KMS-11 (cell line): ENCODE measurements at regions not wholly inside any gene's neighbourhood (a gene's known extent, or its start where the extent isn't known, plus 50 kb on each side); places are given as distances from the start of the nearest gene placed in this dataset.
"Not testable (repeated sequence)": the region's sequence is repeated elsewhere in the genome, so short reads cannot be mapped to it uniquely, and the experiment has no call there.

Experiments
- H2AFZ ChIP-seq: fragments of 200-600 bp; sonication (generic); 2 replicates; pipeline ENCODE4 v1.6.1; 2016; ENCODE audit warnings: antibody characterized with exemption, mixed run types, low read depth
- H3K27ac ChIP-seq: fragments of 200-600 bp; sonication (generic); 2 replicates; pipeline ENCODE4 v1.6.1; 2016; ENCODE audit warnings: mild to moderate bottlenecking, mixed run types
- H3K27me3 ChIP-seq: fragments of 200-600 bp; sonication (generic); 2 replicates; pipeline ENCODE4 v1.6.1; 2017; ENCODE audit warnings: mild to moderate bottlenecking, low read depth, mixed run types, moderate library complexity; ENCODE audit not compliant: insufficient read depth
- H3K36me3 ChIP-seq: fragments of 200-600 bp; sonication (generic); 2 replicates; pipeline ENCODE4 v1.6.1; 2017; ENCODE audit warnings: mild to moderate bottlenecking, mixed run types; ENCODE audit not compliant: insufficient read depth
- H3K4me1 ChIP-seq: fragments of 200-600 bp; sonication (generic); 2 replicates; pipeline ENCODE4 v1.6.1; 2016; ENCODE audit warnings: mild to moderate bottlenecking, low read depth, mixed run types; ENCODE audit not compliant: poor library complexity, severe bottlenecking
- H3K4me2 ChIP-seq: fragments of 200-600 bp; sonication (generic); 2 replicates; pipeline ENCODE4 v1.7.0; 2016; ENCODE audit warnings: mild to moderate bottlenecking, mixed run types
- H3K4me3 ChIP-seq: fragments of 200-600 bp; sonication (generic); IDR thresholded peaks from 2 replicates; pipeline ENCODE4 v1.6.1; 2017; ENCODE audit warnings: low read depth, low read length, mixed read lengths; ENCODE audit not compliant: insufficient read depth
- H3K79me2 ChIP-seq: fragments of 200-600 bp; sonication (generic); 2 replicates; pipeline ENCODE4 v1.6.1; 2016; ENCODE audit warnings: low read depth, mixed run types; ENCODE audit not compliant: insufficient read depth
- H3K9ac ChIP-seq: fragments of 200-600 bp; sonication (generic); 2 replicates; pipeline ENCODE4 v1.6.1; 2016; ENCODE audit warnings: mild to moderate bottlenecking, mixed run types
- H4K20me1 ChIP-seq: fragments of 200-600 bp; sonication (generic); 2 replicates; pipeline ENCODE4 v1.6.1; 2016; ENCODE audit warnings: mild to moderate bottlenecking, mixed run types; ENCODE audit not compliant: insufficient read depth
- CTCF ChIP-seq: fragments of 200-600 bp; sonication (generic); conservative IDR thresholded peaks from 2 replicates; pipeline ENCODE4 v1.6.1; 2017; ENCODE audit warnings: low read depth, mild to moderate bottlenecking, antibody characterized with exemption, low read length, moderate library complexity, mixed read lengths

DNA sequence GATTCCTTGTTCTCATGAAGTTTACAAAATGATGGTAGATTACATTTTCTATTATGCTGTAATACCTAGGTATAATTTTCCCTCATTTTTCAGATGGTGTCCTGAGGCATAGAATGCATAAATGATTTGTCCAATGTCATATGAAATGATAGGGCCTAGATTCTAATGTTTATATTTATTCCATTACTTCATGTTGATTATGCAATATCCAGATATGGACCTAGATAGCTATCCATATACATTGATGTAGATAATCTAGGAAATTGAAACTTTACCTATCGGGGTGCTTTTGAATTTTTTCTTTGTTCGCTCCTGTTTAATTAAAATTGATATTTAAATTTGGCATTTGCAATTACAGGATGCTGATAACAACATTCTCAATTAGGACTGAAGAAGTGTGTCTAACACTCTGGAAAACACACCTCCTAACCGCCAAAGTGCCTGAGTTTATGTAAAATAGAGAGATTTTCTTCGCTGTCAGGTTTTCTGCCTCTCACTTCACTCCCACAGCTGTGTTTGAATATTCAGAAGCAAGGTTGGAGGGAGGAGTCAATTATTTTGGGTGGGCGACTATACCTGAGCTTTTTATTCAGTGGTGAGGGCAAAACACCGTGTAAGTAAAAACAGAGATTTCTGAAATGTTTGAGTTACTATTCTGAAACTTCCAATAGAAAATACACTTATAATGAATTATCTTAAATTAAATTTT, 164.4 kb upstream of the ATP2B1 start:
- no peak for TF ChIP-seq CTCF
- no peaks in the 10 kb centered on the region for H3K27me3 ChIP-seq
- no peaks in the 10 kb centered on the region for H3K36me3 ChIP-seq
- H2AFZ ChIP-seq: no peak overlapping the region
- H3K9ac ChIP-seq: no peak overlapping the region
- no peak overlapping the region for H3K4me2 ChIP-seq
- no peaks in the 10 kb centered on the region for H3K79me2 ChIP-seq
- H3K4me1 ChIP-seq: no peaks in the 10 kb centered on the region
- H3K4me3 ChIP-seq: no peak overlapping the region
- no peak overlapping the region for H3K27ac ChIP-seq
- no peaks in the 10 kb centered on the region for H4K20me1 ChIP-seq

DNA sequence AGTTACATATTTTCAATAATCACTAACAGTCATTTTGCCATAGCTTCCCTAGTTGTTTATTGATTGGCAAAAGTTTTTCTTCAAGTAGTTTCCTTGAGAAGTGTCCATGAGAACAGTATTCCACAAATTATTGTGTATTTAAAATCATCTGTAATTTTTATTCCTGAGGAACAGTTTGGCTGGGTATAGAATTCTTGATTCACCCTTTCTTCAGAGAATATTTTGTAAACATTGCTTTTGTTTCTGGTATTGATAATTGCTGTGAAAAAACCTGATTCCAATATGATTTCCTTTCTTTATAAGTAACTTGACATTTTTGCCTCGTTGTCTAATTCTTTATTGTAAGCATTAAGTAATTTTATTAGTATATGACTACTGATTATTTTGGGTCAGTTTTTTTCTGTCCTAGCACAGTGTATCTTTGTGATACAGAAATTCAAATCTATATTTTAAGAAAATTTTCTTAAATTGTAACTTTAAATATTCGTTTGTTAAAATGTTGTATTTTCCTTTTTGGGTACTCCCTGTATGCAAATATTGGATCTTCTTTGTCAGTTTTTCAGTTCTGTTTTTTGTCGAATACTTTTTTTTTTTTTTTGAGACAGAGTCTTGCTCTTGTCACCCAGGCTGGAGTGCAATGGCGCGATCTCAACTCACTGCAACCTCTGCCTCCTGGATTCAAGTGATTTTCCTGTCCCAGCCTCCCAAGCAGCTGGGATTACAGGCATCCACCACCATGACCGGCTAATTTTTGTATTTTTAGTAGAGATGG, 162.0 kb upstream of the ATP2B1 start:
- no peaks in the 10 kb centered on the region for H3K4me1 ChIP-seq
- H3K36me3 ChIP-seq: no peaks in the 10 kb centered on the region
- H3K9ac ChIP-seq: no peak overlapping the region
- H3K4me3 ChIP-seq: no peak overlapping the region
- no peaks in the 10 kb centered on the region for H4K20me1 ChIP-seq
- H3K27me3 ChIP-seq: no peaks in the 10 kb centered on the region
- no peak overlapping the region for H3K27ac ChIP-seq
- no peak for TF ChIP-seq CTCF
- no peak overlapping the region for H3K4me2 ChIP-seq
- no peak overlapping the region for H2AFZ ChIP-seq
- H3K79me2 ChIP-seq: no peaks in the 10 kb centered on the region

- H3K79me2 ChIP-seq, H3K36me3 ChIP-seq, H3K27me3 ChIP-seq, H2AFZ ChIP-seq, H3K4me1 ChIP-seq, H3K9ac ChIP-seq, H3K27ac ChIP-seq, H4K20me1 ChIP-seq, H3K4me3 ChIP-seq, H3K4me2 ChIP-seq: not testable (repeated sequence)
These were observed 159.0 kb upstream of the ATP2B1 start for GRCh38 chr12:89867611-89868010.

GRCh38 chr12:89864411-89864810, 155.8 kb upstream of the ATP2B1 start:
- no peaks in the 10 kb centered on the region for H3K36me3 ChIP-seq
- no peak overlapping the region for H3K4me2 ChIP-seq
- H3K4me1 ChIP-seq: no peaks in the 10 kb centered on the region
- no peak overlapping the region for H2AFZ ChIP-seq
- H4K20me1 ChIP-seq: no peaks in the 10 kb centered on the region
- no peaks in the 10 kb centered on the region for H3K27me3 ChIP-seq
- TF ChIP-seq CTCF: no peak
- H3K9ac ChIP-seq: no peak overlapping the region
- H3K4me3 ChIP-seq: no peak overlapping the region
- no peak overlapping the region for H3K27ac ChIP-seq
- H3K79me2 ChIP-seq: no peaks in the 10 kb centered on the region

GRCh38 chr12:89863968-89864367, 155.3 kb upstream of the ATP2B1 start:
- no peaks in the 10 kb centered on the region for H3K79me2 ChIP-seq

More at GRCh38 chr12:89863968-89864367, 155.3 kb upstream of the ATP2B1 start:
- TF ChIP-seq CTCF: no peak
- no peaks in the 10 kb centered on the region for H3K4me1 ChIP-seq
- H4K20me1 ChIP-seq: no peaks in the 10 kb centered on the region
- no peak overlapping the region for H3K4me2 ChIP-seq
- peak overlapping the region; percentile 6; the same call in 1 of the 2 replicates for H2AFZ ChIP-seq
- no peak overlapping the region for H3K9ac ChIP-seq
- H3K36me3 ChIP-seq: no peaks in the 10 kb centered on the region
- H3K4me3 ChIP-seq: no peak overlapping the region
- no peaks in the 10 kb centered on the region for H3K27me3 ChIP-seq
- no peak overlapping the region for H3K27ac ChIP-seq
